Gastroesophageal sphincter (tissue), 3 donors: ENCODE measurements at regions not wholly inside any gene's neighbourhood (a gene's known extent, or its start where the extent isn't known, plus 50 kb on each side); places are given as distances from the start of the nearest gene placed in this dataset.

Source experiments
- POLR2A ChIP-seq, 2 donors: fragments of 450-650 bp; IDR thresholded peaks; one replicate each; pipeline ENCODE4 v1.6.1; 2017; ENCODE audit warnings: antibody characterized with exemption in 2 of 2, mild to moderate bottlenecking in 2 of 2, moderate library complexity in 1 of 2
- POLR2AphosphoS5 ChIP-seq: sonication (generic); formaldehyde crosslinking; IDR thresholded peaks from one replicate; pipeline ENCODE4 v1.6.1; 2017; ENCODE audit warnings: antibody characterized with exemption
- TF ChIP-seq, protein P1 (sequence below), 4 experiments: fragments of 200-600 bp in 2 of 4; fragments of 450-650 bp in 2 of 4; sonication (generic) in 1 of 4; IDR thresholded peaks; one replicate each; pipeline ENCODE4 v1.5.1; 2017 to 2019; ENCODE audit warnings: antibody characterized with exemption in 4 of 4, mild to moderate bottlenecking in 2 of 4, moderate library complexity in 2 of 4

- TF ChIP-seq POLR2A (IDR thresholded peaks at IDR 0.05) (no peak), POLR2AphosphoS5 (no peak)
- TF ChIP-seq, protein P1, sequence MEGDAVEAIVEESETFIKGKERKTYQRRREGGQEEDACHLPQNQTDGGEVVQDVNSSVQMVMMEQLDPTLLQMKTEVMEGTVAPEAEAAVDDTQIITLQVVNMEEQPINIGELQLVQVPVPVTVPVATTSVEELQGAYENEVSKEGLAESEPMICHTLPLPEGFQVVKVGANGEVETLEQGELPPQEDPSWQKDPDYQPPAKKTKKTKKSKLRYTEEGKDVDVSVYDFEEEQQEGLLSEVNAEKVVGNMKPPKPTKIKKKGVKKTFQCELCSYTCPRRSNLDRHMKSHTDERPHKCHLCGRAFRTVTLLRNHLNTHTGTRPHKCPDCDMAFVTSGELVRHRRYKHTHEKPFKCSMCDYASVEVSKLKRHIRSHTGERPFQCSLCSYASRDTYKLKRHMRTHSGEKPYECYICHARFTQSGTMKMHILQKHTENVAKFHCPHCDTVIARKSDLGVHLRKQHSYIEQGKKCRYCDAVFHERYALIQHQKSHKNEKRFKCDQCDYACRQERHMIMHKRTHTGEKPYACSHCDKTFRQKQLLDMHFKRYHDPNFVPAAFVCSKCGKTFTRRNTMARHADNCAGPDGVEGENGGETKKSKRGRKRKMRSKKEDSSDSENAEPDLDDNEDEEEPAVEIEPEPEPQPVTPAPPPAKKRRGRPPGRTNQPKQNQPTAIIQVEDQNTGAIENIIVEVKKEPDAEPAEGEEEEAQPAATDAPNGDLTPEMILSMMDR (IDR thresholded peaks at IDR 0.05): no peak
These were observed 144.7 kb upstream of the ADGRL4 start for GRCh38 chr1:79151006-79151796.
